Thyroid gland (tissue), 4 donors: ENCODE measurements at regions not wholly inside any gene's neighbourhood (a gene's known extent, or its start where the extent isn't known, plus 50 kb on each side); places are given as distances from the start of the nearest gene placed in this dataset.

Experiments
- POLR2A ChIP-seq, 2 donors: fragments of 450-650 bp; IDR thresholded peaks; one replicate each; pipeline ENCODE4 v1.6.1; 2017; ENCODE audit warnings: antibody characterized with exemption in 2 of 2, mild to moderate bottlenecking in 2 of 2, moderate library complexity in 1 of 2
- TF ChIP-seq, protein P1 (sequence below), 6 experiments: fragments of 200-600 bp in 3 of 6; fragments of 450-650 bp in 3 of 6; sonication (generic) in 3 of 6; IDR thresholded peaks; one replicate each; pipeline ENCODE4 v1.5.1; 2016 to 2019; ENCODE audit warnings: antibody characterized with exemption in 6 of 6, mild to moderate bottlenecking in 2 of 6, inconsistent platforms in 1 of 6, moderate library complexity in 1 of 6

DNA sequence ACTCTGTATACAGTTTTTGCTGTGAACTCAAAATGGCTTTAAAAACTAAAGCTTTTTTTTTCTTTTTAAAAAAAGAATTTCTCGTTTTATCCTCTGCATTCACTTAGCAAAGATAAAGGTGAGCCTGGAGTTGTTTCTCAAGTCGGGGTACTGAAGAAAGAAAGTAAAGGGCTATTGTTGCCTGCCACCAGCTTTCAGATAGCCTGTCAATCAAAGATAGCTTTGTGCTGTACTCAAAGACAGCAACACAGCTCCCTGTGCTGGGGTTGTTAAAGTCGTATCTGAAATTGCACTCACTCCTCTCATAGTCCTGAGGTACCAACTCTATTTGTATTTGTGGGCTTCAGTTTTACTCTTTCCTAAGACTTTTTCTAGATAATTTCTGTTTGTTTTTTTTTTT, 710.1 kb upstream of the ID4 start:
- TF ChIP-seq, protein P1, sequence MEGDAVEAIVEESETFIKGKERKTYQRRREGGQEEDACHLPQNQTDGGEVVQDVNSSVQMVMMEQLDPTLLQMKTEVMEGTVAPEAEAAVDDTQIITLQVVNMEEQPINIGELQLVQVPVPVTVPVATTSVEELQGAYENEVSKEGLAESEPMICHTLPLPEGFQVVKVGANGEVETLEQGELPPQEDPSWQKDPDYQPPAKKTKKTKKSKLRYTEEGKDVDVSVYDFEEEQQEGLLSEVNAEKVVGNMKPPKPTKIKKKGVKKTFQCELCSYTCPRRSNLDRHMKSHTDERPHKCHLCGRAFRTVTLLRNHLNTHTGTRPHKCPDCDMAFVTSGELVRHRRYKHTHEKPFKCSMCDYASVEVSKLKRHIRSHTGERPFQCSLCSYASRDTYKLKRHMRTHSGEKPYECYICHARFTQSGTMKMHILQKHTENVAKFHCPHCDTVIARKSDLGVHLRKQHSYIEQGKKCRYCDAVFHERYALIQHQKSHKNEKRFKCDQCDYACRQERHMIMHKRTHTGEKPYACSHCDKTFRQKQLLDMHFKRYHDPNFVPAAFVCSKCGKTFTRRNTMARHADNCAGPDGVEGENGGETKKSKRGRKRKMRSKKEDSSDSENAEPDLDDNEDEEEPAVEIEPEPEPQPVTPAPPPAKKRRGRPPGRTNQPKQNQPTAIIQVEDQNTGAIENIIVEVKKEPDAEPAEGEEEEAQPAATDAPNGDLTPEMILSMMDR (IDR thresholded peaks at IDR 0.05): no peak
- no peak for TF ChIP-seq POLR2A (IDR thresholded peaks at IDR 0.05)
